MM.1S (cell line): ENCODE measurements at regions not wholly inside any gene's neighbourhood (a gene's known extent, or its start where the extent isn't known, plus 50 kb on each side); places are given as distances from the start of the nearest gene placed in this dataset.

Experiments
- EZH2 ChIP-seq: fragments of 300-600 bp; sonication (generic); optimal IDR thresholded peaks from 2 replicates; pipeline ENCODE3; 2017; ENCODE audit warnings: low read depth, mild to moderate bottlenecking, antibody characterized with exemption, low read length, mixed read lengths
- EZH2phosphoT487 ChIP-seq: fragments of 300-600 bp; sonication (generic); IDR thresholded peaks from 2 replicates; pipeline ENCODE4 v1.6.1; 2018; ENCODE audit warnings: antibody characterized with exemption, low read length
- TF ChIP-seq, protein P1 (sequence below): fragments of 300-600 bp; sonication (generic); IDR thresholded peaks from 2 replicates; pipeline ENCODE4 v1.5.1; 2016; ENCODE audit warnings: antibody characterized with exemption, low read length, mixed read lengths

DNA sequence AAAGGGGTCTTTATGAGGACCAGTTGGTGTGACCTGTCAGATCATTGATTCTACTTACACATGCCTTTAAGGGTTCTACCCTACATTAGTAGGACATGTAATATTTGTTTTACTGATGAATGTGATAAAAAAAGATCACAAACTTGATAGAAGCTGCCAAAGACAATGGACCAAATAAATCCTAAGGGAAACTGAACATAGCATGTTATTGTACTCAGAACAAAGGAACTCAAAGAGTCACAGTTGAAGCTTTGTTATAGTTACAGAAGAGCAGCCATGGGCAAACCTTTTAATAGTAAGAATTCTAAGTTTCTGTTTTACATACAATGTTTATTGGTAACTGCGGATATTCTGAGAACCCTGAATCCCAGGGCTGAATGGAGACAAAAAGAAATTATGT is 780.1 kb downstream of the SLITRK6 start:
- TF ChIP-seq, protein P1, sequence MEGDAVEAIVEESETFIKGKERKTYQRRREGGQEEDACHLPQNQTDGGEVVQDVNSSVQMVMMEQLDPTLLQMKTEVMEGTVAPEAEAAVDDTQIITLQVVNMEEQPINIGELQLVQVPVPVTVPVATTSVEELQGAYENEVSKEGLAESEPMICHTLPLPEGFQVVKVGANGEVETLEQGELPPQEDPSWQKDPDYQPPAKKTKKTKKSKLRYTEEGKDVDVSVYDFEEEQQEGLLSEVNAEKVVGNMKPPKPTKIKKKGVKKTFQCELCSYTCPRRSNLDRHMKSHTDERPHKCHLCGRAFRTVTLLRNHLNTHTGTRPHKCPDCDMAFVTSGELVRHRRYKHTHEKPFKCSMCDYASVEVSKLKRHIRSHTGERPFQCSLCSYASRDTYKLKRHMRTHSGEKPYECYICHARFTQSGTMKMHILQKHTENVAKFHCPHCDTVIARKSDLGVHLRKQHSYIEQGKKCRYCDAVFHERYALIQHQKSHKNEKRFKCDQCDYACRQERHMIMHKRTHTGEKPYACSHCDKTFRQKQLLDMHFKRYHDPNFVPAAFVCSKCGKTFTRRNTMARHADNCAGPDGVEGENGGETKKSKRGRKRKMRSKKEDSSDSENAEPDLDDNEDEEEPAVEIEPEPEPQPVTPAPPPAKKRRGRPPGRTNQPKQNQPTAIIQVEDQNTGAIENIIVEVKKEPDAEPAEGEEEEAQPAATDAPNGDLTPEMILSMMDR, result no peak
- TF ChIP-seq EZH2 (no peak), EZH2phosphoT487 (no peak)
